Neural progenitor cell (in vitro differentiated cells): ENCODE measurements at regions not wholly inside any gene's neighbourhood (a gene's known extent, or its start where the extent isn't known, plus 50 kb on each side); places are given as distances from the start of the nearest gene placed in this dataset.
A peak's percentile ranks its signal among the peaks of the same experiment; 100 is the strongest.

ENCODE experiments used
- DNase-seq: peaks from one replicate; pipeline ENCODE4 v3.0.0-alpha.2; 2016; ENCODE audit warnings: low spot score
- H2AFZ ChIP-seq: fragments of 200-600 bp; sonication (generic); replicated peaks from 2 replicates; pipeline ENCODE4 v1.6.1; 2016; ENCODE audit warnings: antibody characterized with exemption
- H3F3A ChIP-seq: fragments of 200-600 bp; sonication (generic); 2 replicates; pipeline ENCODE4 v1.6.1; 2016; ENCODE audit warnings: antibody characterized with exemption, low read depth
- H3K27ac ChIP-seq: fragments of 200-600 bp; sonication (generic); 2 replicates; pipeline ENCODE4 v1.5.1; 2016; ENCODE audit warnings: mild to moderate bottlenecking
- H3K27me3 ChIP-seq: fragments of 200-600 bp; sonication (generic); 2 replicates; pipeline ENCODE4 v1.6.1; 2016; ENCODE audit warnings: mild to moderate bottlenecking, moderate library complexity
- H3K36me3 ChIP-seq: fragments of 200-600 bp; sonication (generic); 2 replicates; pipeline ENCODE4 v1.5.1; 2016
- H3K4me1 ChIP-seq: fragments of 200-600 bp; sonication (generic); 2 replicates; pipeline ENCODE4 v1.6.1; 2016; ENCODE audit warnings: mixed run types
- H3K4me2 ChIP-seq: fragments of 200-600 bp; sonication (generic); 2 replicates; pipeline ENCODE4 v1.6.1; 2016
- H3K4me3 ChIP-seq: fragments of 200-600 bp; sonication (generic); 2 replicates; pipeline ENCODE4 v1.5.1; 2016
- H3K79me2 ChIP-seq: fragments of 200-600 bp; sonication (generic); 2 replicates; pipeline ENCODE4 v1.6.1; 2016; ENCODE audit warnings: low read depth
- H3K9ac ChIP-seq: fragments of 200-600 bp; sonication (generic); 2 replicates; pipeline ENCODE4 v1.6.1; 2016
- H3K9me3 ChIP-seq: fragments of 200-600 bp; sonication (generic); 2 replicates; pipeline ENCODE4 v1.5.1; 2016; ENCODE audit warnings: low read depth
- H4K20me1 ChIP-seq: fragments of 200-600 bp; sonication (generic); 2 replicates; pipeline ENCODE4 v1.6.1; 2016; ENCODE audit warnings: low read depth
- H3K27ac Mint-ChIP-seq: 3 replicates; pipeline ENCODE4 v1.8.0; 2021; ENCODE audit warnings: mixed read lengths
- H3K27me3 Mint-ChIP-seq: 2 replicates; pipeline ENCODE4 v1.8.0; 2022; ENCODE audit warnings: low read depth, mild to moderate bottlenecking, inconsistent platforms, moderate library complexity, mixed read lengths; ENCODE audit not compliant: insufficient read depth
- H3K36me3 Mint-ChIP-seq: 3 replicates; pipeline ENCODE4 v1.8.0; 2021; ENCODE audit warnings: mixed read lengths
- H3K4me1 Mint-ChIP-seq: 3 replicates; pipeline ENCODE4 v1.8.0; 2021; ENCODE audit warnings: mixed read lengths
- H3K4me3 Mint-ChIP-seq: 3 replicates; pipeline ENCODE4 v1.8.0; 2021; ENCODE audit warnings: mild to moderate bottlenecking, moderate library complexity, mixed read lengths
- H3K9me3 Mint-ChIP-seq: 3 replicates; pipeline ENCODE4 v1.8.0; 2020; ENCODE audit warnings: mixed read lengths
- EZH2 ChIP-seq: fragments of 200-600 bp; sonication (generic); IDR thresholded peaks from 2 replicates; pipeline ENCODE4 v1.6.1; 2017; ENCODE audit warnings: antibody characterized with exemption, mild to moderate bottlenecking, moderate library complexity
- EZH2phosphoT487 ChIP-seq: fragments of 200-600 bp; sonication (generic); IDR thresholded peaks from 2 replicates; pipeline ENCODE4 v1.6.1; 2017; ENCODE audit warnings: antibody characterized with exemption
- TF ChIP-seq, protein P1 (sequence below): fragments of 200-600 bp; sonication (generic); IDR thresholded peaks from 2 replicates; pipeline ENCODE4 v1.5.1; 2017; ENCODE audit warnings: antibody characterized with exemption, mild to moderate bottlenecking

GRCh38 chr10:51008346-51008745 lies 65.9 kb upstream of the PRKG1 start:
- no peak overlapping the region for H3K9ac ChIP-seq
- no peaks in the 10 kb centered on the region for H3K9me3 ChIP-seq
- H3K36me3 Mint-ChIP-seq = no peaks in the 10 kb centered on the region
- no peak overlapping the region for H3K4me3 Mint-ChIP-seq
- no peaks in the 10 kb centered on the region for H3K36me3 ChIP-seq
- no peak overlapping the region for H3K27ac ChIP-seq
- H3K4me1 Mint-ChIP-seq = peaks cover 8% of the 10 kb centered on the region
- H3F3A ChIP-seq = no peaks in the 10 kb centered on the region
- H4K20me1 ChIP-seq = no peaks in the 10 kb centered on the region
- TF ChIP-seq, protein P1, sequence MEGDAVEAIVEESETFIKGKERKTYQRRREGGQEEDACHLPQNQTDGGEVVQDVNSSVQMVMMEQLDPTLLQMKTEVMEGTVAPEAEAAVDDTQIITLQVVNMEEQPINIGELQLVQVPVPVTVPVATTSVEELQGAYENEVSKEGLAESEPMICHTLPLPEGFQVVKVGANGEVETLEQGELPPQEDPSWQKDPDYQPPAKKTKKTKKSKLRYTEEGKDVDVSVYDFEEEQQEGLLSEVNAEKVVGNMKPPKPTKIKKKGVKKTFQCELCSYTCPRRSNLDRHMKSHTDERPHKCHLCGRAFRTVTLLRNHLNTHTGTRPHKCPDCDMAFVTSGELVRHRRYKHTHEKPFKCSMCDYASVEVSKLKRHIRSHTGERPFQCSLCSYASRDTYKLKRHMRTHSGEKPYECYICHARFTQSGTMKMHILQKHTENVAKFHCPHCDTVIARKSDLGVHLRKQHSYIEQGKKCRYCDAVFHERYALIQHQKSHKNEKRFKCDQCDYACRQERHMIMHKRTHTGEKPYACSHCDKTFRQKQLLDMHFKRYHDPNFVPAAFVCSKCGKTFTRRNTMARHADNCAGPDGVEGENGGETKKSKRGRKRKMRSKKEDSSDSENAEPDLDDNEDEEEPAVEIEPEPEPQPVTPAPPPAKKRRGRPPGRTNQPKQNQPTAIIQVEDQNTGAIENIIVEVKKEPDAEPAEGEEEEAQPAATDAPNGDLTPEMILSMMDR = no peak
- TF ChIP-seq EZH2 (no peak), EZH2phosphoT487 (no peak)
- no peak overlapping the region for H3K4me2 ChIP-seq
- H3K4me1 ChIP-seq = peaks cover 6% of the 10 kb centered on the region
- peaks cover 3% of the 10 kb centered on the region for H3K27me3 Mint-ChIP-seq
- no peaks in the 10 kb centered on the region for H3K79me2 ChIP-seq
- H2AFZ ChIP-seq = no peak overlapping the region
- no peak for DNase-seq
- H3K27ac Mint-ChIP-seq = no peak overlapping the region
- H3K4me3 ChIP-seq = no peak overlapping the region
- no peaks in the 10 kb centered on the region for H3K27me3 ChIP-seq
- H3K9me3 Mint-ChIP-seq = no peaks in the 10 kb centered on the region

DNA sequence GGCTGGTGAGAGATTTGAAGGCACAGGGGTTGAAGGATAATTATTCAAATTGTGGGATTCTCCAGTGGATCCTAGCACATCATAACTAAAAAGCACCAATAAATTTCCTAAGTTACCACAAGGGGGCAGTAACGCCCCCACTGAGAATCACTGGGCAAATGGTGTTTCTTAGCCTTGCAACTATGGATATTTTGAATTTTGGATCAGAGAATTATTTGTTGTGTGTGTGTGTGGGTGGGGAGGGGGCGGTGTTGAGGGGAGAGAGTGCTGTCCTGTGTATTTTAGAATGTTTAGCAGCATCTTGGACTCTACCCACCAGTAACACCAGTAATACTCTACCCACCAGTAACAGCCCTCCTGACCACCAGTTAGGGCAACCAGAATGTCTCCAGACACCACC lies 63.3 kb upstream of the PRKG1 start:
- Histone ChIP-seq H4K20me1 (no peaks in the 10 kb centered on the region), H3K9ac (no peak overlapping the region), H3K27ac (no peak overlapping the region), H3K4me3 (no peak overlapping the region), H3K36me3 (no peaks in the 10 kb centered on the region), H3F3A (no peaks in the 10 kb centered on the region), H3K79me2 (no peaks in the 10 kb centered on the region), H3K4me2 (no peak overlapping the region), H3K4me1 (peaks cover 2% of the 10 kb centered on the region), H3K9me3 (no peaks in the 10 kb centered on the region), H3K27me3 (no peaks in the 10 kb centered on the region), H2AFZ (no peak overlapping the region)
- TF ChIP-seq EZH2phosphoT487 (no peak), EZH2 (no peak)
- TF ChIP-seq, protein P1 = peak; percentile 93
- Mint-ChIP-seq H3K36me3 (no peaks in the 10 kb centered on the region), H3K27me3 (peaks cover 3% of the 10 kb centered on the region), H3K4me3 (no peak overlapping the region), H3K4me1 (peaks cover 2% of the 10 kb centered on the region), H3K27ac (no peak overlapping the region), H3K9me3 (no peaks in the 10 kb centered on the region)
- DNase-seq = peak; percentile 57

GRCh38 chr10:51012073-51012472 lies 62.2 kb upstream of the PRKG1 start:
- no peak for TF ChIP-seq EZH2
- no peak for TF ChIP-seq EZH2phosphoT487
- TF ChIP-seq, protein P1 = no peak
- Histone ChIP-seq H3K79me2 (no peaks in the 10 kb centered on the region), H3K9me3 (no peaks in the 10 kb centered on the region), H4K20me1 (no peaks in the 10 kb centered on the region), H3F3A (no peaks in the 10 kb centered on the region), H3K27me3 (no peaks in the 10 kb centered on the region), H3K9ac (no peak overlapping the region), H3K36me3 (no peaks in the 10 kb centered on the region), H3K27ac (no peak overlapping the region), H2AFZ (no peak overlapping the region), H3K4me2 (no peak overlapping the region), H3K4me1 (no peaks in the 10 kb centered on the region), H3K4me3 (no peak overlapping the region)
- no peak overlapping the region for H3K27ac Mint-ChIP-seq
- no peaks in the 10 kb centered on the region for H3K36me3 Mint-ChIP-seq
- H3K4me1 Mint-ChIP-seq = no peaks in the 10 kb centered on the region
- no peak for DNase-seq
- peaks cover under 1% of the 10 kb centered on the region for H3K27me3 Mint-ChIP-seq
- no peaks in the 10 kb centered on the region for H3K9me3 Mint-ChIP-seq
- no peak overlapping the region for H3K4me3 Mint-ChIP-seq
